ENCODE measurements at regions not wholly inside any gene's neighbourhood (a gene's known extent, or its start where the extent isn't known, plus 50 kb on each side); places are given as distances from the start of the nearest gene placed in this dataset.
"Not testable (repeated sequence)": the region's sequence is repeated elsewhere in the genome, so short reads cannot be mapped to it uniquely, and the experiment has no call there.

DNA sequence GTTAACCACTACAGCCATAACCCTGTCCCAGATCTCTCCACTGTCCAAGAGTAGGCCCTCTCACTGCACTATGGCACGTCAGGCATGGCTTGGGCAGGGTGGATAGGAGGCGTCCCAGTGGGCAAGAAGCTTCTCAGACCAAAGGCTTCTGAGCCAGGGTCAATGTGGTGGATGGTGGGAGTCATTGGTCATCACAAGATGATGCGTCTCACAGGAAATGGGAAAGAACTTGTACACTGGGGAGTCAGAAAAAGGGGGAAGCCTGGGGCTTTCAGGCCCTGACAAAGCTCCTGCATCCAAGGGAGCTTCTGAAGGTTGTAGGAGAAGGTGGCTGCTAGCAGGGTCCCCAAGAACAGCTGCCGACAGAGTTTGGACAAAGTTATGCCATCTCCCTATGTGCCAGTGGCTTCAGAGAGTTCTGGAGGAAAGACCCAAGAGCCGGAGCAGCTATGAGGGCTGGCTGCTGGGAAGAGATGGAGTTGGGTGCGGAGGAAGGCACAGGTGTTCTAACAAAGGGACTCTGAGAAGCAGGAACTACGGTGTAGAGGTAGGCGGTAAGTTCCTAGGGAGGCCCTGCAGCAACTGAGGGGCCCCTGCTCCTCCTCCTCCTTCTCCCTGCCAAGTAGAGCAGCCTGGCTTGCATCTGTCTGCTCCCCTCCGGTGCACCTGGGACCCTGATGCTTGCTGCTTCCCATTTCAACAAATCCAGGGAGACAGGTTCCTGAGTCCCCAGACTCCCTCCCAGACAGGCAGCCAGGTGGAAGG is 81.1 kb downstream of the ARL6IP4 start:
- peak; percentile 40 for DNase-seq

DNA sequence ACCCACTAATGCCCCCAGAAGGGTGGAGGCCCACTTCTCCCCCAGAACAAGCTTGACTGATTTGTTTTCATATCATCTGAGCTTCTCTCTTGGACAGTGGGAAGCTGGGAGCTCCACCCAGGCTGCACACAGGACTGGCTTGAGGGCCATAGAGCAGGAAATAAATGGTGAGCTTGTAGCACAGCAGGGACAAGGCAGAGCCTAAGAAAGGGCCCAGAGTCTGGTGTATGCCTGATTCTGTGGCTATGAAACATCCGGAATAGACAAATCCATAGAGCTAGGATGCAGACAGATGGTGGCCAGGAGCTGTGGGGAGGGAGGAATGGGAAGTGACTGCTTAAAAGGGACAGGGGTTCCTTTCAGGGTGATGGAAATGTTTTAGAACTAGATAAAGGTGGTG is 79.0 kb downstream of the ARL6IP4 start:
- DNase-seq = peak; percentile 81

DNA sequence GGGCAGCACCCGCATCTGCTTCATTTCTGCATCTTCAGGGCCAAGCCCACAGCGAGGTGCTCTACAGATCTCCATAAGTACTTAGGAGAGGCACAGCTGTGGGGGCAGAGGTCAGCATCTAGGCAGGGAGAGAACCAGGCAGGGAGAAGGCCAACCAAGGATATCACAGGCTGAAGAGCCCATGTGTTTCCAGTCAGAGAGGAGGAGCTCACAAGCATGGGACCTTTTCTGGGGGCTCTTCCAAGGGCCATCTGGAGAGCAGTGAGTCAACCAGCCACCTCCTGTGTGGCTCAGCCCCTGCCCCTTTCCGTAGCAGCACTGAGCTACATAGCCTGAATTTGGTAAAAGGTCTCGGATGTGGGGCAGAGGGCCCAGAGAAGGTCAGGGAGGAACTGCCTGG is 78.5 kb downstream of the ARL6IP4 start:
- peak; percentile 96 for DNase-seq

DNA sequence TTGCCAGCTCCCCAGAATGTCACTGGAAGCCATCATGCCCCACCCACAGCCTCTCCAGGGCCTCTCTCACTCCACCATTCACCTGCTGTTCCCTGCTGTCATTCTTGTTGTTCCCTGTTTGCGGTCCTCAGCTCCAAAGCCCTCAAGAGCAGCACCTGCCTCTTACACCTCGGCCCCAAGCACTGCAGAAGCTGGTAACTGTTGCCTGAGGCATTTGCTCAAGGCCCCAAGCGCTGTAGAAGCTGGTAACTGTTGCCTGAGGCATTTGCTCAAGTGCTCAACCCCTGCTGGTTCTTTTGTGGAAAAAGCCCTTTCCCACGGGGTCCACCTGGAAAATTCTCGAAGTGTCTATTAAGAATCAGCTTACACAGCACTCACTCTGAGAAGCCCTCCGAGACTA is 78.0 kb downstream of the ARL6IP4 start:
- peak; percentile 99 for DNase-seq

DNA sequence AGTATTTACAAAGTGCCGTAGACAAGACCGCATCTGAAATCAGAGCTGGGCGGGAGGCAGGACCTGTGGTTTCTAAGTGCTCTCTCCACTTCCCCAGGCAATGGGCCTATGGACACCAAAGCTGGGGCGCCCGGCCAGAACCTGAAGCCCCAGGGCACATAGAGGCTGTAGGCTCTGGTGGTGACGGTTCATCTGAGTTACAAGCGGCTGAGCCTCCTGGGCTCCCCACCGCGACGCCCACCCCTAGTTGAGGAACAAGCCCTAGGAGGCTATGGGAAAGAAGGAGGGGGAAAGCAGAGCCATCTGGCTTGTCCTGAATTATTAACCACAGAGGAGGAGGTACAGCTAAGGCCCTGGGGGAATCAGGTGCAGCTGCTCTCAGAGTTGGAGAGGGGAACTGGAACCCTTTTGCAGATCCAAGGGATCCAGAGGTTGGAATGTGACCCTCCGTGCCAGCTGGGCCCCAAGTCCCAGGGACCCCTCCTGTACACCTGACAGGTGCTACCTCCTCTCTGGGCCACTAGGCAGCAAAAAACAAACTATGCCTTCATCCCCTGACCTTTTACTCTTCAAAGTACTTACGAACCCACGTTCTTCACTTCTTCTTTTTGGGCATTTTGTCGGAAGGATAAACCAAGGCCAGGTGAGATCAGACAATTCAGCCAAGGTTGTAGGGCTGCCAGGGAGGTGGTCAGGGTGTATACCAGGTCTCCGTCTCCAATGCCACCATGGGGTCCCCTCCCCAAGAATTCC is 77.2 kb downstream of the ARL6IP4 start:
- DNase-seq = peak; percentile 94

DNA sequence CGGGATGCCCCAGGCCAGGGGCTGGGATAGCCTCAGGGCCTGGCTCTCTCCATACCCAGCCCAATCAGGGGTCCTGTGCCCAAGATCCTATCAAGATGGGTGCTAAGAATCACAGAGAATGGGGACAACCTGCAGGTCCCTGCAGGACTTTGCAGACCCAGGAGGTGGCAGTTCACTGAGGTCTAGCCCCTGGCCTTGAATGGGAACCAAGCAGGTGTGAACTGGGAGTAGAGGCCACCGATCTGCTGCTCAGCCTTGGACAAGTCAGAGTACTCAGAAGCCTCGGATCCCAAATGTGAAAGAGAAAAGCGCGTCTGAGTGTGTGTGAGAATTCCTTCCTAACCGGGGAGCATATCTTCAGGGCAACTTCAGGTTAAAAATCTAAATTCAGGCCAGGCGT is 76.2 kb downstream of the ARL6IP4 start:
- DNase-seq = no peak

DNA sequence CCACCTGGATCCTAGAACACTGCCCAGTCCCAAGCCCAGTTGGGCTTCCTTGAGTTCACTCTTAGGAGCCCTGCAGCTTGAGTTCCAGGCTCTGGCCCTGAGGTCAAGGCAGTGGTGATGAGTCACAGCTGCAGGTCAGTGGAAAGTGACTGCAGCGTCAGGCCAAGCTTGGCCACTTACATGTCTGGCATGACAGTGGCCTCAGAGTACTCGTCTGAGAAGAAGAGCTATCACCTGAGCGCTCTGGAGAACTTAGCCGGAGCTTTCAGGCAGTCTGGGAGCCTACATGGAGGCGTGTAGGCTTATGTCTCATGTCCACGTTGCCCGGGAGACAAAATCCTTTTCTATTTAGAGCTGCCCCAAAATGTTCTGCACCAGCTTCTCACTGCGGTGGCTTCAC is 75.6 kb downstream of the ARL6IP4 start:
- no peak for DNase-seq

DNA sequence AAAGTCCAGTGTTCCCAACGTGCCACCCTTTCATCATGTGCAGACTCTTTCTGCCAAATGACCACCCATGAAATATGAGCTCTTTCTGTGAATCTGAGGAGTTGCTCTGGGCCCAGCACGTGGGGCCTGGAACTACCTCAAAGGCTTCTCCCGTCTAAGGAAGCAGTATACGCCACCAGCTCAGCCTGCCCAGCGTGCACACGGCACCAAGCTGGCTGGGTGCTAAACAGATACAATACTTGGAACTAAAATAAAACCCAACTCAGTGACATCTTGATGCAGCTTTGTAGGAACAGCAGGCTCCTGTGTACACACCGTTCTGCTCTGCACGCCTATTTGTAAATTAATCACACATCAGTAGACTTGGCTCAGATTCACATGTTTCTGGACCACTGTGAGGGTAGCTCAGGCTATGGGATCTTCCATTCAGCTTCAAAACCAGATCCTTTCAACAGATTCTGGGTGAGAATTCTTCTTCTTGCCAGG is 74.8 kb downstream of the ARL6IP4 start:
- peak; percentile 67 for DNase-seq

DNA sequence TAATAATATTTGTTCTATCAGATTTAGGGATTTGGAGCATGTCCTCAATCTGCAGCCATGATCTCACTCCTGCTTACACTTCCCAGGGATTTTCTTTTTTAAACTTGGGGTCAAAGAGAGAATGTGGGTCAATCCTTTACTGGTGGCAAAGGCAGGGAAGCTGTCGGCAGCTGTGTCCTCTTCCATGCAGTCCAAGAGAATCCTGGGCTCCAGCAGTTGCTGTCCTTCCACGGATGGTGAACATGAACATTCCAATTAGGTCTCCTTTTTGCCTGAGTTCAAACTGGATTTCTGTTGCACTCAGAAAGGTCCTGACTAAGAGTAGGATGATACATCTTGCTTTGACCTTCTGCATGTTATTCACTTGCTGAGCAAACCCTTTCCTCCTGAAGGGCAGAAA is 73.9 kb downstream of the ARL6IP4 start:
- no peak for DNase-seq

DNA sequence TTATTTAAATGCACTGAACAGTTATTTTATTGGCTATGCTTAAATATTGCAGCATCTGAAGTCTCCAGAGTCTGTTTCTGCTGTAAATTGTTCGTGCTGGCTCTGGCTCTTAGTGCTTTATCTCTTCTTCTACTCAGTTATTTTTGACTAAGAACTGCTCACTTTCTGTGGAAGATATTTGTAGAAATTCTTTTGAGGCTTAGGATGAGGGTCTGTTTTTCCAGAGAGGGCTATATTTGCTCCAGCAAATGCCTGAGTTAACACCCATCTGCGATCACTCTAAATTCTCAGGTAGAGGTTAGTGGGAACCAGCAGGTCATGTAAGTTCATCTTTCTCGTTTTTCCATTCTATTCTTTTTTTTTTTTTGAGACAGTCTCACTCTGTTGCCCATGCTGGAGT is 71.1 kb downstream of the ARL6IP4 start:
- no peak for DNase-seq

DNA sequence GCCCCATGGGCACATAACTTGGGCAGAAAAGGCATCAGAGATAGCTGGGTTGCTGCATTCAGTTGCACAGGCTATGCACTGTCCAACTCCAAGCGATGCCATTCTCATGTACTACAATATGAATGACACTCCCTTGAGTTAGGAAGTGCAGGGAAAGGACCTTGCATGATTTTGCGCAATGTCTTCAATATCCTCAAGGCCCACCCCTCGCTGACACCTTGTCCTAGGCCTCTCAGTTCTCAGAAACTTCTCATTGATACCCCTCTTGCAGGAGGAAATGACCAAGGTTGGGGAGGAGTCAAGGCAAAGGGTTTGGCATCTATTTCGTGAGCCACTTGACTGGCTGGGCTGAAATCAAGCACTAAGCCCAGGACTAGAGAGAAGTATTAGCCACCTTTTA is 70.4 kb downstream of the ARL6IP4 start:
- no peak for DNase-seq

DNA sequence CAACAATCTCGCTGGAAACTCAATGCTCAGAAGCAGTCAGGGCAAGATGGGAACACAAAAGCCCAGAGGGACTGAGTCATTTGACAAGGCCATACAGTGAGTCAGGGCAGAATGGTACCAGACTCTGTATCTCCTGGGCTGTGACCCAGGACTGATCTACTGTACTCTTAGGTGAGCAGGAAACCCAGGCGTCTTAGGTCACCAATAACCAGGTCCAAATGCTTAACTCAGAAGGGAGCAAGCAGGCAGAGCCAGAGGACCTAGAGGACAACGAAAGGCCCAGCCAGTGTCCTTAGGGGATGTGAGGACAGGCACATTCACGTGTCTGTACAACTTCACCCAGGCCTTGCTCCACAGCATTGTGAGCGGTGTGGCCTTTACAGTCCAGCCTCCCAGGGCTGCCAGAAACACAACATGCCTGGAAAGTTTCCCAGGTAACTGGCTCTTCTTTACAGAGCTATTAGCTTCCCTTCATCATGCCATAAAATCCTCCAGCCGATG is 69.9 kb downstream of the ARL6IP4 start:
- DNase-seq = no peak

DNA sequence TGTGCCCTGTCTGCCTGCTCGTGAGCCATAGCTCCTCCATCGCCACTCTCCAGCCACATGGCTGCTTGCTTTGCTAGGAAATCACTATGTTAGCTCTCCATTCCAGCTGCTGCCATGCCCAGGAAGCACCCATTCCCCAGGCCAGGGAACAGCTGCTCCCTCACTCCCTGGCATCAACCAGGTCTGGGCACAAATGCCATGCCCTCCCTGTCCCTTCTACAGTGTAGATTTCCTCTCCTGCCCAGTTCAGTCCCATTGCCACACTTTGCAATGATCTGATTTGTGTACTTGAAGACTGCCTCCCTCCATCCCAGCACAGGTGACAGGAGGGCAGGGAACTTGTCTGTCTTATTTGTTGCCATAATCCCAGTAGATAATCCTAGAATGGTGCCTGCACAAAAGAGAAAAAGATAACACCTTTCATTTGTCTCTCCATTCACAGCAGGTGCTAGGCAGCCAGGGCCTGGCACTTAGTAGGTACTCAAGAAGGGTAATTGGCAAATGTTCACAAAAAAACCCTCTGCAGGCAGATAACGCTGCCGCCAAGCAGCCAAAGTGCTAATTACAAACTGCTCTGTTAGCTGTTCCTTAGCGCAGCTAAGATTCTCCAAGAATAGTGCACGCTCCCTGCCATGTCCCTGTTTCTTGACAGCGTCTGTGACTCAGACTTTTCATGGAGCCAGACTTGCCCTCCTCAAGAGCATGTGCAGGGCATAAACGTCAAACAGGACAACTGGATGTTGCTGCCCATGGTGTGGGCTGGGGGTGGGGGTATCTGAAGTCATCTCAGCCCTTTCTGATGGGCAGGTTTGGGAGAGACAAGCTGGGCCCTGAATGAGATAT is 69.1 kb downstream of the ARL6IP4 start:
- no peak for DNase-seq

DNA sequence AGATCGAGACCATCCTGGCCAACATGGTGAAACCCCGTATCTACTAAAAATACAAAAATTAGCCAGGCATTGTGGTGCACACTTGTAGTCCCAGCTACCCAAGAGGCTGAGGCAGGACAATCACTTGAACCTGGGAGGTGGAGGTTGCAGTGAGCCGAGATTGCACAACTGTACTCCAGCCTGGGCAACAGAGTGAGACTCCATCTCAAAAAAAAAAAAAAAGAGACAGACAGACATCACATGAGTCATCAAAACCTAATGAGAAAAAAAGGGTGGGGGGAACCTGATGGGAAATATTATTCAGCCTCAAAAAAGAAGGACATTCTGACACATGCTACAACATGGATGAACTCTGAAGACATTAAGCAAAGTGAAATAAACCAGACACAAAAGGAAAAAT is 67.4 kb downstream of the ARL6IP4 start:
- not testable (repeated sequence) for DNase-seq

DNA sequence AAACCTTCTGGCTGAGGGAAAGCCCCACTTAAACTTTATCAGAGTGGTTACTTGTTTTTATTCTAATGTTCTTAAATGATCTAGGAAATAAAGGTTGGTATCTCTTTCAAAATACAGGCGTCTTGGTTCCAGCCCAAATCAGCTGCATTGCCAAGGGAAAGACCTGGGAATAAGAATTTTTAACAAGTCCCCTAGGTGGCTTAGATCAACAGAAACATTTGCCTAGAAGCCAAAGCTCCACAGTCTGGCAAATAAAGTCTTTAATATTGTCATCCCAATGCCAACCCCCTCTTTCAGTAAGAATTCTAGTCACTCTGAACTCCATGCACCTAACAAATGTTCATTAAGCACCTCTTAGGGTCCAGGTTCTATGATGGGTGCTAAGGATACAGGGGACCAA is 66.8 kb downstream of the ARL6IP4 start:
- no peak for DNase-seq

DNA sequence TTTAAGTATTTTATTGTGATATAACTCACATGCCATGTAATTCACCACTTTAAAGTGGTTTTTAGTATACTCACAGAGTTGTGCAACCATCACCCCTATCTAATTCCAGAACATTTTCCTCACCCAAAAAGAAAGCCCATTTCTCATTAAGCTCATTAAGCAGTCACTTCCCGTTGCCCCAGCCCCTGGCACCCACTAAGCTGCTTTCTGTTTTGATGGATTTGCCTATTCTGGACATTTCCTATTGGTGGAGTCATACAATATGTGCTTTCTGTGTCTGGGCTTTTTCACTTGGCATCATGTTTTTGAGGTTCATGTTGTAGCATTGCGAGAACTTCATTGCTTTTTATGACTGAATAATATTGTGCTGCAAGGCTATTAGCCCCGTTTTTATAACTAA is 66.0 kb downstream of the ARL6IP4 start:
- DNase-seq = no peak

DNA sequence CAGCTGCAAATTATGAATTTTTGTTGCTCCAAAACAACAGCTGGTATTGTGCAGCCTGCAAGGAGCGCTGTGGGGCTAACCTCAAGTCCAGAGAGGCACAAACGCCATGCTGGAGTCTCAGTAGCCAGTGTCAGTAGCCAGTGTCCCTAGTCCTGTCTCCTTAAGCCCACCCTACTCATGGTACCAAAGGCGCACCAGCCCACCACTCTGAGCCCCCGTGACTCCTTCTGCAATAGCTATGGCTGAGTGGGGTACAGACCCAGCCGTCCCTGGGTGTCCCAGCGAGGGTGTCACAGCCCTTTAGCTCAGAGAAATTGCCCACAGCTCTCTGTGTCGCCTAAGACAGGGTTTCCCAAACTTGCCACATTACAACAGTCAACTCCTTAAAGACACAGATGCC is 65.2 kb downstream of the ARL6IP4 start:
- no peak for DNase-seq

DNA sequence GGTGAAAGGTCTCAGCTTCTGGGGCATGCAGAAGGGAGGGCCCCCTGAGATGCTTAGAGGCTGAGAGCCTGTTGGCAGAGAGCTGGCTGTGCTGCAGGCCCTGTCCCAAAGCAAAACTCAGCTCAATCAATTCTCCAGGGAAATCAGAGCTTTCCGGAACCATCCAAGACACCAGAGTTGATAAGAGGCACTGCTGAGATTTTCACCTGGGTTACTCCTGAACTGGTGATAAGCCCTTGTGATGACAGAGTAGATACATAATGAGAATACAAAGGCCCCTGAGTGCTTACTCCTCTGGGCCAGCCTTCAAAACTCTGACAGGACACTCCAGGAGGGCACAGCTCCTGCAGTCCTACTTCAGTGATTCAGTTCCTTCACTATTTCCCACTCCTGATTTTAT is 63.9 kb downstream of the ARL6IP4 start:
- no peak for DNase-seq

DNA sequence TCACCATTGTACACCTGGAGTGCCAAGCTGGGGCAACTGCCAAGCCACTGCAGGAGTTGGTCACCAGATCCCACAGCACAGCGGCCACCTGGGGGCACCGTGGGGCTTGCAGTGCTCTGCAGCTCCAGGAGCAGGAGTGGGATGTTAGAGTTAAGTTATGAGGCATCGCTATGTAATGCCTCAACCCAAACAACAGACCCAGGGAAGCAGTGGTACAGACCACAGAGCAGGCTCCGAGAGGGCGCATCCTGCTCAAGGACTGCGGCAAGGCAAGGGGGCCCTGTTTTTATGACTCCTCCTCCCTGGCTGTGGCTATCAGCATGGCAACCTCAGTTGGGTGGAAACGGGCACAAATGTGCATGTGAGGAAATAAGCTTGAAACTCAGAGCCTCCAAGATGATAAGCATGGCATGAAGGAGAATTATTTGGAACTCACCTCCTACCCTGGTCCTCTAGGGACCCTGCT is 63.1 kb downstream of the ARL6IP4 start:
- peak; percentile 62 for DNase-seq

DNA sequence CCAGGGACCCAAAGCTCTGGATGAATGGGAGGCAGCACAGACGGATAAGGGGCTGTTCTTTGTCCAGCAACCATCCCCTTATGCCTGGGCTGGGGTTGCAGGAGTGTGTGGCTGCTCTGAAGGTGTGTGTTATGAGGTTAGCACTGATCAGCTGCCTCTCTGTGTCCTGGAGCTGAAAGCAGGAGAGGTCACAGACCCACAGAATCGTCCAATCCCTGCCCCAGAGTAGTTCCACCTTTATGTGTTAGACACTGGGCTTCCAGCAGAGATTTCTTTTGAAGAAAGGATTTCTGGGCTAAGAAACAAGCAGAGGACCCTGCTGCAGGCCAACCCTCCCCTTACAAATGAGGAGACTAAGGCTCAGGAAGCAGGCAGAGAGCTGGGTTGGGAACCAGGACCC is 62.4 kb downstream of the ARL6IP4 start:
- DNase-seq = no peak

DNA sequence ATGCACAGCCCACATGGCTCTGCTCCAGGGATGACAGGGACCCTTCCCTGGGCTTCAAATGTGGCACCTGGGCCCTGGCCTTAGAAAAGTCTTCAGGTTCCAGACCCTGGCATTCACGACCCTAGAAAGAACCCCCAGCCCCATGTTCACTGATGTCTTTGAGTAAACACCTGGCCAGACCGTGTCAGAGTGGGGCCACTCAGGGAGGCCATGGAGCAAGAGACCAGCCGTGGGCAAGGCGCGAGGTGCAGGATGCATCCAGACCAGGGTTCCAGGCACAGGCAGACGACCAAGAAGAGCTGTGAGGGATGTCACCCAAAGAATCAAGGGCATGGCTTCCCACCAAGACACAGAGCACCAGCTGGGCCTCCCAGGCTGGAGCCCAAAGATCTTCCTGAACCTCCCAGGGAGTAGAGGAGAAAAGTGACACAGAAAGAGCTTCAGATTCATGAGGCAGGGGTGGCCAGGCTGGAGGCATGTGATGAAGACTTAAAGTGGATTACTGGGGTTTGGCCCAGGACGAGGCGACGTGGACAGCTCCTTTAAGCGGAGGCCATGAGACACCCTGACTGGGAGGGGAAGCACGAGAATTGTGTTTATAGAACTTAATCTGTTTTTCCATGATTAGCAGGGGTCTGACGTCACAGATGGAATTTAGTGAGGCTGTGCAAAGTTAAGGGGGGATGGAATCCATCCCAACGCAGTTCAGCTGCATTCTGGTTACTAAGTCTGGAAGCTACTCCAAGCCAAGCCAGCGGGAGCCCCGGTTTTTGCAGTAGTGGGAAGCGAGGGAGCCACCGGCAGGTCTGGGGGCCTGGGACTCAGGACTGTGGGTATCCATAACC is 61.6 kb downstream of the ARL6IP4 start:
- no peak for DNase-seq

DNA sequence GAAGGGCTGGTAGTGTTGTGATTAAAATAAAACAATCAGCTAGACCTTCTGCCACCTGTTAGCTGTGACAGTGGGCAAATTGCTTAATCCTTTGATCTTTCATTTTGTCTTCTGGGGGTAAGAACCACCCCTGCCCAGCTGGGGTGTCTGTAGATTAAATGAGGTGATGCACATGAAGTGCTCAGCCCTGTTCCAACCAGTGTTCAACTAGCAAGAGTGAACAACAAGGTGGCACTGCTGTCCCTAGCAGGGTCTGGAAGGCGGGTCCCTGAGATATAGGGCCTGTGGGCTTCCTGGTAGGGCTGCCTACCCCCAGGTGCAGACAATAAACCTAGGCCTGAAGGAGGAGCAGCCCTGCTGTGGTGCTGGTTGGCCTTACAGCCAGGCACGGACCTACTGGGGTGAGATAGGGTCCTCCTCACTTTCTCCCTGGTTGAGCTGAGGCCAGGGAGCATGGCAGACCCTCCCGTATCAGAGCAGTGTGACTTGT is 60.6 kb downstream of the ARL6IP4 start:
- DNase-seq = peak; percentile 96

Data from NCI-H510A treated with DMSO at 0.1 percent for 48 hours (cell line).